Neural progenitor cell (in vitro differentiated cells): ENCODE measurements at regions not wholly inside any gene's neighbourhood (a gene's known extent, or its start where the extent isn't known, plus 50 kb on each side); places are given as distances from the start of the nearest gene placed in this dataset.

ENCODE experiments used
- DNase-seq: peaks from one replicate; pipeline ENCODE4 v3.0.0-alpha.2; 2016; ENCODE audit warnings: low spot score
- H2AFZ ChIP-seq: fragments of 200-600 bp; sonication (generic); replicated peaks from 2 replicates; pipeline ENCODE4 v1.6.1; 2016; ENCODE audit warnings: antibody characterized with exemption
- H3F3A ChIP-seq: fragments of 200-600 bp; sonication (generic); 2 replicates; pipeline ENCODE4 v1.6.1; 2016; ENCODE audit warnings: antibody characterized with exemption, low read depth
- H3K27ac ChIP-seq: fragments of 200-600 bp; sonication (generic); 2 replicates; pipeline ENCODE4 v1.5.1; 2016; ENCODE audit warnings: mild to moderate bottlenecking
- H3K27me3 ChIP-seq: fragments of 200-600 bp; sonication (generic); 2 replicates; pipeline ENCODE4 v1.6.1; 2016; ENCODE audit warnings: mild to moderate bottlenecking, moderate library complexity
- H3K36me3 ChIP-seq: fragments of 200-600 bp; sonication (generic); 2 replicates; pipeline ENCODE4 v1.5.1; 2016
- H3K4me1 ChIP-seq: fragments of 200-600 bp; sonication (generic); 2 replicates; pipeline ENCODE4 v1.6.1; 2016; ENCODE audit warnings: mixed run types
- H3K4me2 ChIP-seq: fragments of 200-600 bp; sonication (generic); 2 replicates; pipeline ENCODE4 v1.6.1; 2016
- H3K4me3 ChIP-seq: fragments of 200-600 bp; sonication (generic); 2 replicates; pipeline ENCODE4 v1.5.1; 2016
- H3K79me2 ChIP-seq: fragments of 200-600 bp; sonication (generic); 2 replicates; pipeline ENCODE4 v1.6.1; 2016; ENCODE audit warnings: low read depth
- H3K9ac ChIP-seq: fragments of 200-600 bp; sonication (generic); 2 replicates; pipeline ENCODE4 v1.6.1; 2016
- H3K9me3 ChIP-seq: fragments of 200-600 bp; sonication (generic); 2 replicates; pipeline ENCODE4 v1.5.1; 2016; ENCODE audit warnings: low read depth
- H4K20me1 ChIP-seq: fragments of 200-600 bp; sonication (generic); 2 replicates; pipeline ENCODE4 v1.6.1; 2016; ENCODE audit warnings: low read depth
- H3K27ac Mint-ChIP-seq: 3 replicates; pipeline ENCODE4 v1.8.0; 2021; ENCODE audit warnings: mixed read lengths
- H3K27me3 Mint-ChIP-seq: 2 replicates; pipeline ENCODE4 v1.8.0; 2022; ENCODE audit warnings: low read depth, mild to moderate bottlenecking, inconsistent platforms, moderate library complexity, mixed read lengths; ENCODE audit not compliant: insufficient read depth
- H3K36me3 Mint-ChIP-seq: 3 replicates; pipeline ENCODE4 v1.8.0; 2021; ENCODE audit warnings: mixed read lengths
- H3K4me1 Mint-ChIP-seq: 3 replicates; pipeline ENCODE4 v1.8.0; 2021; ENCODE audit warnings: mixed read lengths
- H3K4me3 Mint-ChIP-seq: 3 replicates; pipeline ENCODE4 v1.8.0; 2021; ENCODE audit warnings: mild to moderate bottlenecking, moderate library complexity, mixed read lengths
- H3K9me3 Mint-ChIP-seq: 3 replicates; pipeline ENCODE4 v1.8.0; 2020; ENCODE audit warnings: mixed read lengths
- EZH2 ChIP-seq: fragments of 200-600 bp; sonication (generic); IDR thresholded peaks from 2 replicates; pipeline ENCODE4 v1.6.1; 2017; ENCODE audit warnings: antibody characterized with exemption, mild to moderate bottlenecking, moderate library complexity
- EZH2phosphoT487 ChIP-seq: fragments of 200-600 bp; sonication (generic); IDR thresholded peaks from 2 replicates; pipeline ENCODE4 v1.6.1; 2017; ENCODE audit warnings: antibody characterized with exemption
- TF ChIP-seq, protein P1 (sequence below): fragments of 200-600 bp; sonication (generic); IDR thresholded peaks from 2 replicates; pipeline ENCODE4 v1.5.1; 2017; ENCODE audit warnings: antibody characterized with exemption, mild to moderate bottlenecking

DNA sequence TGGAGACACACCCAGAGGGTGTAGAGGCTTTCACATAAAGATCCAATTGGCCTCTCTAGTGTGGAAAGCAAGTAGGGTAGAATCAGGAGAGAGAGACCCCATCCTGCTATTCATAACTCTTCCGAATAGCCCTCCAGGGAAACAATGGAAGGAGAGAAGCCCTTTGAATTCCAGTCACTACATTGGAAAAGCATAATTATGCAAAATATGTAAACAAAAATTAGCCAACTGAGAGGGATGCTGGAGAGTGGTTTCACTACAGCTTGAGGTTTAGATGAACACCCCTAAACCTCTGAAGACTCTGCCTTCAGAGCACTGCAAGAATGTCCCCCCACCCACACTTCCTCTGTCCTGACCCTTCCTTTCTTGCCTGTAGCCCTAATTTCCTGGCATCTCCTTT is 197.3 kb upstream of the ANKRD55 start:
- Histone ChIP-seq H3K4me1 (no peaks in the 10 kb centered on the region), H3K9me3 (no peaks in the 10 kb centered on the region), H3K4me3 (no peak overlapping the region), H3K27me3 (no peaks in the 10 kb centered on the region), H3F3A (no peaks in the 10 kb centered on the region), H3K79me2 (no peaks in the 10 kb centered on the region), H4K20me1 (no peaks in the 10 kb centered on the region), H3K27ac (no peak overlapping the region), H3K36me3 (no peaks in the 10 kb centered on the region), H3K4me2 (no peak overlapping the region), H2AFZ (no peak overlapping the region), H3K9ac (no peak overlapping the region)
- Mint-ChIP-seq H3K4me3 (no peak overlapping the region), H3K27me3 (peaks cover 2% of the 10 kb centered on the region), H3K9me3 (peaks cover 4% of the 10 kb centered on the region), H3K4me1 (no peaks in the 10 kb centered on the region), H3K36me3 (no peaks in the 10 kb centered on the region), H3K27ac (no peak overlapping the region)
- no peak for DNase-seq
- TF ChIP-seq EZH2 = no peak
- TF ChIP-seq, protein P1, sequence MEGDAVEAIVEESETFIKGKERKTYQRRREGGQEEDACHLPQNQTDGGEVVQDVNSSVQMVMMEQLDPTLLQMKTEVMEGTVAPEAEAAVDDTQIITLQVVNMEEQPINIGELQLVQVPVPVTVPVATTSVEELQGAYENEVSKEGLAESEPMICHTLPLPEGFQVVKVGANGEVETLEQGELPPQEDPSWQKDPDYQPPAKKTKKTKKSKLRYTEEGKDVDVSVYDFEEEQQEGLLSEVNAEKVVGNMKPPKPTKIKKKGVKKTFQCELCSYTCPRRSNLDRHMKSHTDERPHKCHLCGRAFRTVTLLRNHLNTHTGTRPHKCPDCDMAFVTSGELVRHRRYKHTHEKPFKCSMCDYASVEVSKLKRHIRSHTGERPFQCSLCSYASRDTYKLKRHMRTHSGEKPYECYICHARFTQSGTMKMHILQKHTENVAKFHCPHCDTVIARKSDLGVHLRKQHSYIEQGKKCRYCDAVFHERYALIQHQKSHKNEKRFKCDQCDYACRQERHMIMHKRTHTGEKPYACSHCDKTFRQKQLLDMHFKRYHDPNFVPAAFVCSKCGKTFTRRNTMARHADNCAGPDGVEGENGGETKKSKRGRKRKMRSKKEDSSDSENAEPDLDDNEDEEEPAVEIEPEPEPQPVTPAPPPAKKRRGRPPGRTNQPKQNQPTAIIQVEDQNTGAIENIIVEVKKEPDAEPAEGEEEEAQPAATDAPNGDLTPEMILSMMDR = no peak
- TF ChIP-seq EZH2phosphoT487 = no peak

DNA sequence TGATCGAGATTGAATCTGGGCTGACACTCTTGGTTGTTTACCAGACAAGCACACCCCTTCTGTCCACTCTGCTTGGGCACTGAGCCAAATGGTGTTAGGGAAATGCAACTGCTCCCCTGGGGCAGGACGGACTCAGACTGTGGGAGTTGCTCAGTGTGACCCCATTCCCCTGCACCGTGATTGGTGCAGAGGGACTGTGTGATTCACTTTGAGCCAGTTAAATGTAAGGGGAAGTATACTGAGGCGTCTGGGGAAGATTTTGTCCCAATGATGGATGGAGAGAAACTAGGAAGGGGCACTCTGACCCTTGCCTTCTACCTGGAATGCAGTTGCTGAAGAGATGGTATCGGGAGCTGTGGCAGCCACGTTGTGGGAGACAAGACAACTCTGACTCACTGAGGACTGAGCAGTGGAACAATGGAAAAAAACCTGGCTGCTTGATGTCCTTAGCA is 196.0 kb upstream of the ANKRD55 start:
- TF ChIP-seq, protein P1 = no peak
- TF ChIP-seq EZH2phosphoT487 (no peak), EZH2 (no peak)
- H3K27me3 ChIP-seq = no peaks in the 10 kb centered on the region
- no peak overlapping the region for H3K27ac ChIP-seq
- H3F3A ChIP-seq = no peaks in the 10 kb centered on the region
- DNase-seq = no peak
- H3K4me3 ChIP-seq = no peak overlapping the region
- H3K4me2 ChIP-seq = no peak overlapping the region
- H3K27ac Mint-ChIP-seq = no peak overlapping the region
- H3K27me3 Mint-ChIP-seq = peaks cover 2% of the 10 kb centered on the region
- no peak overlapping the region for H2AFZ ChIP-seq
- no peaks in the 10 kb centered on the region for H3K4me1 Mint-ChIP-seq
- H3K36me3 ChIP-seq = no peaks in the 10 kb centered on the region
- H3K9ac ChIP-seq = no peak overlapping the region
- H3K4me3 Mint-ChIP-seq = no peak overlapping the region
- H3K4me1 ChIP-seq = no peaks in the 10 kb centered on the region
- H4K20me1 ChIP-seq = no peaks in the 10 kb centered on the region
- no peaks in the 10 kb centered on the region for H3K9me3 ChIP-seq
- H3K9me3 Mint-ChIP-seq = peaks cover 4% of the 10 kb centered on the region
- H3K79me2 ChIP-seq = no peaks in the 10 kb centered on the region
- H3K36me3 Mint-ChIP-seq = no peaks in the 10 kb centered on the region

DNA sequence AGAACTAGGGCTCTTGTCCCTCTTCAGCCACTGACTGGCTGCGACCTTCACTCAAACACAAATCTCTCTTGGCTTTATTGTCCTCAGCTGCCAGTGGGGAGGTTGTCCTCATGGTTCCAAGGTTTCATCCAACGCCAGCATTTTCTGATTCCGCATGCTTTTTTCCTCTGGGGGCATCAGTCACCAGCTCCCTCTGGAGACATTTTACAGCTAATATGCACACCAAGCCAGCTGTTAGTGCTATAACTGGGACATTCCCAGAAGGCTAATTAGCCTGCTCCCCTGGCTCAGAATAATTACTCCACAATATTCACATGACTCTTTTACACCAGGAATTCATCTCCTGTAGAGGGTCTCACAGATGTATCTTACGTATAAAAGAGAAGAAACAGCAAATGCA is 193.6 kb upstream of the ANKRD55 start:
- Histone ChIP-seq H3K9ac (no peak overlapping the region), H3K27me3 (no peaks in the 10 kb centered on the region), H3K27ac (no peak overlapping the region), H3K79me2 (no peaks in the 10 kb centered on the region), H2AFZ (no peak overlapping the region), H3F3A (no peaks in the 10 kb centered on the region), H3K4me2 (no peak overlapping the region), H3K36me3 (no peaks in the 10 kb centered on the region), H3K4me1 (no peaks in the 10 kb centered on the region), H4K20me1 (no peaks in the 10 kb centered on the region), H3K9me3 (no peaks in the 10 kb centered on the region), H3K4me3 (no peak overlapping the region)
- DNase-seq = no peak
- H3K4me1 Mint-ChIP-seq = no peaks in the 10 kb centered on the region
- H3K27me3 Mint-ChIP-seq = peaks cover 2% of the 10 kb centered on the region
- TF ChIP-seq EZH2phosphoT487 (no peak), EZH2 (no peak)
- TF ChIP-seq, protein P1 = no peak
- no peak overlapping the region for H3K27ac Mint-ChIP-seq
- H3K4me3 Mint-ChIP-seq = no peak overlapping the region
- H3K9me3 Mint-ChIP-seq = peaks cover 2% of the 10 kb centered on the region
- H3K36me3 Mint-ChIP-seq = no peaks in the 10 kb centered on the region
